C4-2B (cell line): ENCODE measurements at regions not wholly inside any gene's neighbourhood (a gene's known extent, or its start where the extent isn't known, plus 50 kb on each side); places are given as distances from the start of the nearest gene placed in this dataset.
"Not testable (repeated sequence)": the region's sequence is repeated elsewhere in the genome, so short reads cannot be mapped to it uniquely, and the experiment has no call there.

Source experiments
- ZFX ChIP-seq: fragments of 450-650 bp; IDR thresholded peaks from 2 replicates; pipeline ENCODE4 v1.6.1; 2017
- TF ChIP-seq, protein P1 (sequence below): fragments of 450-650 bp; conservative IDR thresholded peaks from 2 replicates; pipeline ENCODE4 v1.5.1; 2017; ENCODE audit warnings: mild to moderate bottlenecking

DNA sequence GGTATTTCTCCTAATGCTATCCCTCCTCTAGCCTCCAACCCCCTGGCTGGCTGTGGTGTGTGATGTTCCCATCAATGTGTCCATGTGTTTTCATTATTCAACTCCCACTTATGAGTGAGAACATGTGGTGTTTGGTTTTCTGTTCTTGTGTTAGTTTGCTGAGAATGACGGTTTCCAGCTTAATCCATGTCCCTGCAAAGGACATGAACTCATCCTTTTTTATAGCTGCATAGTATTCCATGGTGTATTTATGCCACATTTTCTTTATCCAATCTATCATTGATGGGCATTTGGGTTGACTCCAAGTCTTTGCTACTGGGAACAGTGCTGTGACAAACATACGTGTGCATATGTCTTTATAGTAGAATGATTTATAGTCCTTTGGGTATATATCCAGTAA is 204.4 kb upstream of the SSTR4 start:
- TF ChIP-seq, protein P1, sequence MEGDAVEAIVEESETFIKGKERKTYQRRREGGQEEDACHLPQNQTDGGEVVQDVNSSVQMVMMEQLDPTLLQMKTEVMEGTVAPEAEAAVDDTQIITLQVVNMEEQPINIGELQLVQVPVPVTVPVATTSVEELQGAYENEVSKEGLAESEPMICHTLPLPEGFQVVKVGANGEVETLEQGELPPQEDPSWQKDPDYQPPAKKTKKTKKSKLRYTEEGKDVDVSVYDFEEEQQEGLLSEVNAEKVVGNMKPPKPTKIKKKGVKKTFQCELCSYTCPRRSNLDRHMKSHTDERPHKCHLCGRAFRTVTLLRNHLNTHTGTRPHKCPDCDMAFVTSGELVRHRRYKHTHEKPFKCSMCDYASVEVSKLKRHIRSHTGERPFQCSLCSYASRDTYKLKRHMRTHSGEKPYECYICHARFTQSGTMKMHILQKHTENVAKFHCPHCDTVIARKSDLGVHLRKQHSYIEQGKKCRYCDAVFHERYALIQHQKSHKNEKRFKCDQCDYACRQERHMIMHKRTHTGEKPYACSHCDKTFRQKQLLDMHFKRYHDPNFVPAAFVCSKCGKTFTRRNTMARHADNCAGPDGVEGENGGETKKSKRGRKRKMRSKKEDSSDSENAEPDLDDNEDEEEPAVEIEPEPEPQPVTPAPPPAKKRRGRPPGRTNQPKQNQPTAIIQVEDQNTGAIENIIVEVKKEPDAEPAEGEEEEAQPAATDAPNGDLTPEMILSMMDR = not testable (repeated sequence)
- not testable (repeated sequence) for TF ChIP-seq ZFX
